Trophoblast cell (in vitro differentiated cells and primary cell): ENCODE measurements at regions not wholly inside any gene's neighbourhood (a gene's known extent, or its start where the extent isn't known, plus 50 kb on each side); places are given as distances from the start of the nearest gene placed in this dataset.

Source experiments
- DNase-seq, 2 donors: peaks; one replicate each; pipeline ENCODE4 v3.0.0-alpha.2; 2016
- H2AFZ ChIP-seq: 2 replicates; pipeline ENCODE4 v1.6.1; 2013; ENCODE audit warnings: low read length, moderate library complexity, mild to moderate bottlenecking; ENCODE audit not compliant: insufficient read depth, poor library complexity
- H2AK5ac ChIP-seq: 2 replicates; pipeline ENCODE4 v1.6.1; 2013; ENCODE audit warnings: mild to moderate bottlenecking, low read length
- H2BK120ac ChIP-seq: 2 replicates; pipeline ENCODE4 v1.6.1; 2013; ENCODE audit warnings: low read length, mild to moderate bottlenecking, moderate library complexity; ENCODE audit not compliant: insufficient read depth, poor library complexity
- H2BK12ac ChIP-seq: 2 replicates; pipeline ENCODE4 v1.6.1; 2013; ENCODE audit warnings: mild to moderate bottlenecking, low read length, moderate library complexity
- H2BK5ac ChIP-seq: 2 replicates; pipeline ENCODE4 v1.6.1; 2013; ENCODE audit warnings: low read length, low read depth, moderate library complexity, mild to moderate bottlenecking; ENCODE audit not compliant: poor library complexity
- H3K14ac ChIP-seq: 2 replicates; pipeline ENCODE4 v1.6.1; 2013; ENCODE audit warnings: mild to moderate bottlenecking, low read length
- H3K18ac ChIP-seq: 2 replicates; pipeline ENCODE4 v1.6.1; 2013; ENCODE audit warnings: mild to moderate bottlenecking, low read length
- H3K23ac ChIP-seq: 2 replicates; pipeline ENCODE4 v1.6.1; 2013; ENCODE audit warnings: low read length
- H3K27ac ChIP-seq: 2 replicates; pipeline ENCODE4 v1.5.1; 2013; ENCODE audit warnings: low read depth, mild to moderate bottlenecking, inconsistent platforms, low read length, moderate library complexity
- H3K27me3 ChIP-seq: 2 replicates; pipeline ENCODE4 v1.6.1; 2013; ENCODE audit warnings: inconsistent platforms, mild to moderate bottlenecking, low read length, moderate library complexity; ENCODE audit not compliant: insufficient read depth
- H3K36me3 ChIP-seq, 2 experiments: 1 replicate in 1 of 2; 2 replicates in 1 of 2; pipeline ENCODE4 v1.6.1; 2013; ENCODE audit warnings: low read length in 2 of 2, mild to moderate bottlenecking in 2 of 2, moderate library complexity in 1 of 2; ENCODE audit not compliant: insufficient read depth in 2 of 2, control insufficient read depth in 1 of 2
- H3K4ac ChIP-seq: 2 replicates; pipeline ENCODE4 v1.6.1; 2013; ENCODE audit warnings: low read depth, mild to moderate bottlenecking, low read length, moderate library complexity
- H3K4me1 ChIP-seq, 2 experiments: 1 replicate in 1 of 2; 2 replicates in 1 of 2; pipeline ENCODE4 v1.6.1; 2013; ENCODE audit warnings: low read length in 2 of 2, mild to moderate bottlenecking in 2 of 2, moderate library complexity in 1 of 2; ENCODE audit not compliant: insufficient read depth in 2 of 2, control insufficient read depth in 1 of 2
- H3K4me2 ChIP-seq: 2 replicates; pipeline ENCODE4 v1.6.1; 2013; ENCODE audit warnings: inconsistent platforms, mild to moderate bottlenecking, low read length, moderate library complexity
- H3K4me3 ChIP-seq: 2 replicates; pipeline ENCODE4 v1.5.1; 2013; ENCODE audit warnings: mild to moderate bottlenecking, low read depth, low read length, inconsistent platforms
- H3K79me1 ChIP-seq: one replicate; pipeline ENCODE4 v1.6.1; 2013; ENCODE audit warnings: low read length
- H3K79me2 ChIP-seq: 2 replicates; pipeline ENCODE4 v1.6.1; 2013; ENCODE audit warnings: low read length, mild to moderate bottlenecking; ENCODE audit not compliant: control insufficient read depth, insufficient read depth, poor library complexity
- H3K9ac ChIP-seq: 2 replicates; pipeline ENCODE4 v1.6.1; 2013; ENCODE audit warnings: mild to moderate bottlenecking, low read length
- H3K9me3 ChIP-seq: 2 replicates; pipeline ENCODE4 v1.6.1; 2013; ENCODE audit warnings: low read depth, mild to moderate bottlenecking, control low read depth, inconsistent platforms, low read length; ENCODE audit not compliant: insufficient read depth
- H4K12ac ChIP-seq: 2 replicates; pipeline ENCODE4 v1.6.1; 2013; ENCODE audit warnings: low read depth, mild to moderate bottlenecking, low read length, moderate library complexity
- H4K8ac ChIP-seq: 2 replicates; pipeline ENCODE4 v1.6.1; 2013; ENCODE audit warnings: low read depth, mild to moderate bottlenecking, low read length, moderate library complexity
- H4K91ac ChIP-seq: one replicate; pipeline ENCODE4 v1.6.1; 2013; ENCODE audit warnings: low read depth, mild to moderate bottlenecking, low read length, moderate library complexity
- WGBS: extraction: QIAGEN DNeasy Blood & Tissue Kit; methylation state at CpG from one replicate; pipeline ENCODE4 v1.1.7; 2013; ENCODE audit warnings: missing lambda C conversion rate; ENCODE audit not compliant: insufficient read length, insufficient coverage; ENCODE audit errors: extremely low coverage; 5-methylcytosine and 5-hydroxymethylcytosine counted together

GRCh38 chr5:14054965-14055963 is 87.9 kb upstream of the TRIO start:
- H2AK5ac ChIP-seq = peak overlapping the region; percentile 62
- no peaks in the 10 kb centered on the region for H3K27me3 ChIP-seq
- no peak overlapping the region for H4K8ac ChIP-seq
- no peak overlapping the region for H3K4me2 ChIP-seq
- H4K91ac ChIP-seq = no peak overlapping the region
- WGBS = no CpG with 5 or more reads among the region's 9 CpGs
- H3K9ac ChIP-seq = no peak overlapping the region
- no peaks in the 10 kb centered on the region for H3K36me3 ChIP-seq
- no peak overlapping the region for H2AFZ ChIP-seq
- H3K27ac ChIP-seq = no peak overlapping the region
- peaks cover 0 to 3% of the 10 kb centered on the region in 2 experiments for H3K4me1 ChIP-seq
- no peak overlapping the region for H3K18ac ChIP-seq
- no peak overlapping the region for H3K4me3 ChIP-seq
- no peak overlapping the region for H3K23ac ChIP-seq
- no peak overlapping the region for H3K4ac ChIP-seq
- DNase-seq = peak; percentile 60 to 82
- peak overlapping the region; percentile 18 for H3K14ac ChIP-seq
- H3K79me2 ChIP-seq = no peaks in the 10 kb centered on the region
- no peaks in the 10 kb centered on the region for H3K79me1 ChIP-seq
- no peak overlapping the region for H2BK12ac ChIP-seq
- no peak overlapping the region for H2BK120ac ChIP-seq
- no peaks in the 10 kb centered on the region for H3K9me3 ChIP-seq
- H2BK5ac ChIP-seq = no peak overlapping the region
- H4K12ac ChIP-seq = no peak overlapping the region

GRCh38 chr5:14054111-14054854 is 88.9 kb upstream of the TRIO start:
- H3K23ac ChIP-seq = no peak overlapping the region
- no CpG with 5 or more reads among the region's 9 CpGs for WGBS

GRCh38 chr5:14050821-14051220 is 92.3 kb upstream of the TRIO start:
- H3K27me3 ChIP-seq = no peaks in the 10 kb centered on the region
- no peak overlapping the region for H4K8ac ChIP-seq
- H3K79me2 ChIP-seq = no peaks in the 10 kb centered on the region
- no peak overlapping the region for H2BK120ac ChIP-seq
- no peak overlapping the region for H2AK5ac ChIP-seq
- WGBS = no CpG with 5 or more reads among the region's 4 CpGs
- H4K12ac ChIP-seq = no peak overlapping the region
- DNase-seq = no peak
- H3K23ac ChIP-seq = no peak overlapping the region
- H3K18ac ChIP-seq = no peak overlapping the region
- no peaks in the 10 kb centered on the region for H3K36me3 ChIP-seq
- no peak overlapping the region for H2AFZ ChIP-seq
- no peak overlapping the region for H4K91ac ChIP-seq
- no peak overlapping the region for H3K14ac ChIP-seq
- H3K4me2 ChIP-seq = no peak overlapping the region
- no peaks in the 10 kb centered on the region for H3K9me3 ChIP-seq
- H3K4me3 ChIP-seq = no peak overlapping the region
- H3K4ac ChIP-seq = no peak overlapping the region
- no peak overlapping the region for H3K9ac ChIP-seq
- no peak overlapping the region for H2BK5ac ChIP-seq
- peaks cover 0 to 3% of the 10 kb centered on the region in 2 experiments for H3K4me1 ChIP-seq
- no peaks in the 10 kb centered on the region for H3K79me1 ChIP-seq
- no peak overlapping the region for H3K27ac ChIP-seq
- H2BK12ac ChIP-seq = no peak overlapping the region

More at GRCh38 chr5:14054111-14054854, 88.9 kb upstream of the TRIO start:
- Histone ChIP-seq H3K79me2 (no peaks in the 10 kb centered on the region), H2AFZ (no peak overlapping the region), H3K4me1 (peaks cover 0 to 3% of the 10 kb centered on the region in 2 experiments), H3K4ac (no peak overlapping the region), H3K9ac (no peak overlapping the region), H3K79me1 (no peaks in the 10 kb centered on the region), H4K12ac (no peak overlapping the region), H3K36me3 (no peaks in the 10 kb centered on the region), H2BK12ac (no peak overlapping the region), H3K27ac (no peak overlapping the region), H3K18ac (no peak overlapping the region), H3K4me3 (no peak overlapping the region), H2BK5ac (no peak overlapping the region), H2BK120ac (no peak overlapping the region), H3K14ac (no peak overlapping the region), H2AK5ac (no peak overlapping the region), H3K9me3 (no peaks in the 10 kb centered on the region), H3K4me2 (no peak overlapping the region), H4K91ac (no peak overlapping the region), H4K8ac (no peak overlapping the region), H3K27me3 (no peaks in the 10 kb centered on the region)
- DNase-seq = peak; percentile 65 to 94

- Histone ChIP-seq H4K91ac (no peak overlapping the region), H3K4me3 (no peak overlapping the region), H4K8ac (no peak overlapping the region), H3K36me3 (no peaks in the 10 kb centered on the region), H3K27ac (no peak overlapping the region), H3K9ac (no peak overlapping the region), H3K4me2 (no peak overlapping the region), H2AK5ac (no peak overlapping the region), H3K4ac (no peak overlapping the region), H2AFZ (no peak overlapping the region), H2BK5ac (no peak overlapping the region), H3K14ac (no peak overlapping the region), H3K4me1 (no peaks in the 10 kb centered on the region), H3K79me1 (no peaks in the 10 kb centered on the region), H2BK120ac (no peak overlapping the region), H3K9me3 (no peaks in the 10 kb centered on the region), H4K12ac (no peak overlapping the region), H2BK12ac (no peak overlapping the region), H3K79me2 (no peaks in the 10 kb centered on the region), H3K18ac (no peak overlapping the region), H3K27me3 (no peaks in the 10 kb centered on the region), H3K23ac (no peak overlapping the region)
- DNase-seq = no peak
Observed at GRCh38 chr5:14048434-14048833, 94.7 kb upstream of the TRIO start.
